Transverse colon (tissue), 1 donor: ENCODE measurements at regions not wholly inside any gene's neighbourhood (a gene's known extent, or its start where the extent isn't known, plus 50 kb on each side); places are given as distances from the start of the nearest gene placed in this dataset.

Experiments
- EP300 ChIP-seq: sonication (generic); formaldehyde crosslinking; IDR thresholded peaks from one replicate; pipeline ENCODE4 v1.6.1; 2017; ENCODE audit warnings: antibody characterized with exemption, low read depth
- POLR2A ChIP-seq: fragments of 450-650 bp; IDR thresholded peaks from one replicate; pipeline ENCODE4 v1.6.1; 2016; ENCODE audit warnings: antibody characterized with exemption, mild to moderate bottlenecking, moderate library complexity

DNA sequence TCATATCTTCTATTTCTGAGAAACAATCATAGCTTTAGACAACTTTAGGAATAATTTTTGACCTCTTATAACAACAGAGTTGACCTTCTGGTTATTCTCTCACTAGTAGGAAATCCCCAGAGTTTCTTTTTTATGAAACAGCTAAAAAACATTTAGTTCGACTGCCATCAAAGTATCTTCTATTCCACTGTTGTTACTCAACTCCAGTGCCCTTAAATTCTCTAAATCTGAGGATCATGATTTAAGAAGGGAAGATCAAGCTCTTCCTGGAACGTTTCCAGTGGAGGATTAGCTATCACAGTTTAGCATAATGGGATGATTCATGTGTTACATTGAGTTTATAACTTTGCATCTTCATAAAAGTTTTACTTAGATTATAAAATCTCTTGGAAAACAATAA is 134.9 kb upstream of the VEGFC start:
- TF ChIP-seq POLR2A (no peak), EP300 (no peak)
